ENCODE measurements at regions not wholly inside any gene's neighbourhood (a gene's known extent, or its start where the extent isn't known, plus 50 kb on each side); places are given as distances from the start of the nearest gene placed in this dataset.

DNA sequence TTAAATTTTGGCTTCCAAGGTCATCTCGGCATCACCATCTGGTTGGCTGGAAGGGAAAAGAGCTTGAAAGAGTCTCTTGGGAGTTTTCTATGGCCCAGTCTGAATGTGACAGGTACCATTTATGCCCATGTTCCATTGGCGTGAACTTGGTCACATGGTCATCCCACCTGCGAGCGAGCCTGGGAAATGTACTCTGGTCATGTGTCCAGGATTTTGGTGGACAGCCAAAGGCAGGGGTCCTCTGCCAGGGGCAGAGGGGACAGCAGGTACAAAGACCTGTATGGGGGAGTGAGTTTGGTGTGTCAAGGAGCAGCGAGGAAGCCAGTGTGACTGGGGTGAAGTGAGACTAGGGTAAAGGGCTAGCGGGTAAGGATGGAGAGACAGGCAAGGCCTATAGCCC, 112.6 kb downstream of the CDC5L start:
- DNase-seq (ENCODE audit: low read depth), result no peak

DNA sequence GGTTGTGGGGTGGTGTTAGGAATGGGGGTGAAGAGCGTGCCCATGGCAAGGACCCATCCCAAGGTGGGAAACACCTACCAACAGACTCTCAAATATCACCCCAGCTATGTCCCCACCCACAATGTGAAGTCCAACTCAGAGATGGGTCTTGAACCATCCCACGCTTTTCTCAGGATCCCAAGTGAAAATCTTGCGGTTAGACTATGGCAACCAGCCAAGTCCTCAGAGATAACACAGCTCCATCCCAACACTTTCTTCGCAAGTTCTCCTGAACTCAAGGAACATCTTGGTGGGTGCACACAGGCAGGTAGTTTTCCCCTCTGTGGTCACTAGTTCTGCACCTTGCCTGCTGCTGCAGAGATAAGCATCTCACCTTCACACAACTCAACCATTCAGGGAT, 116.0 kb downstream of the CDC5L start:
- no peak for DNase-seq (ENCODE audit: low read depth)

GRCh38 chr6:44504301-44504791, 116.8 kb downstream of the CDC5L start:
- no peak for DNase-seq (ENCODE audit: low read depth)

DNA sequence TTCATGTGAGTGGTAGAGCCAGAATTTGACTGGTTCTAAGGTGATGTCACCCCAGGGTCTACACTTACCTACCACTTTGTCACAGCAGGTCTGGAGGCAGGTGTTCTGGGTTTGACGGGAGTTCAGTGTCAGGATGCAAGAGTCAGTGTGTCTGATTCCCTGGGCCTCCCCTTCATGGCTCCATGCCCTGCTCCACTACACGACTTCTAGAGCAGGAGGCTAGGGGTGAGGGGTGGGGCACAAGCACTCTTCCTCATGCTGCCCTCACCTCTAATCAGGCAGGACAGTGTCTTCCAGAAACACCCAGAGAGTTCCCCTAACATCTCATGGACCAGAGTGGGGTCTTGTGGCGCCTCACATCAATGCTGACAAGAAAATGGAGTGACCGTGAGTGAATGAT, 118.2 kb downstream of the CDC5L start:
- DNase-seq (ENCODE audit: low read depth), result no peak

GRCh38 chr6:44507014-44507413, 119.5 kb downstream of the CDC5L start:
- no peak for DNase-seq (ENCODE audit: low read depth)

- no peak for DNase-seq (ENCODE audit: low read depth)
These were observed 121.1 kb downstream of the CDC5L start for GRCh38 chr6:44508646-44509045.

- no peak for DNase-seq (ENCODE audit: low read depth)
These were observed 123.6 kb downstream of the CDC5L start for GRCh38 chr6:44511126-44511525.

- no peak for DNase-seq (ENCODE audit: low read depth)
These were observed 125.6 kb downstream of the CDC5L start for GRCh38 chr6:44512868-44513741.

GRCh38 chr6:44514085-44514484, 126.6 kb downstream of the CDC5L start:
- no peak for DNase-seq (ENCODE audit: low read depth)

DNA sequence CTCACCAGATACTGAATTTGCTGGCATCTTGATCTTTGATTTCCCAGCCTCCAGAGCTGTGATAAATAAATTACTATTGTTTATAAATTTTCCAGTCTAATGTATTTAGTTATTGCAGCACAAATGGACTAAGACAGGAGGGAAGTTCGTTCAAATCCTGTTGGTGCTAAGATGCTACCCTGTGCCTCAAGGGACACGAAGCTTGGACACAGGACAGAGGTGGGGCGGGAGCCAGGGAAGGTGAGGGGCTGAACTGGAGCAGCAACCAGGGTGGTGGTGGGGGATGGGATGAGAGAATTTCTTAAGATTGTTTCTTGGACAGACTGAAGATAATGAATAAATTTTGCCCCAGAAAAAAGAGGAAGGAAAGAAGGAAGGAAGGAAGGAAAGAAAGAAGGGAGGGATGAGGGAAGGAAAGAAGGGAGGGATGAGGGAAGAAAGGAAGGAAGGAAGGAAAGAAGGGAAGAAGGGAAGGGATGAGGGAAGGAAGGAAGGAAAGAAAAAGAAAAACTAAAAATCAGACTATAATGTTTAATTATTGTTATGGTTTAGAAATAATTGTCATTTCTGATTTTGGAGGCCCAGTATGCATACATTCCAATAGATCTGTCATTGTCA, 127.2 kb downstream of the CDC5L start:
- DNase-seq (ENCODE audit: low read depth), result no peak

- no peak for DNase-seq (ENCODE audit: low read depth)
These were observed 135.4 kb downstream of the CDC5L start for GRCh38 chr6:44522871-44523270.

DNA sequence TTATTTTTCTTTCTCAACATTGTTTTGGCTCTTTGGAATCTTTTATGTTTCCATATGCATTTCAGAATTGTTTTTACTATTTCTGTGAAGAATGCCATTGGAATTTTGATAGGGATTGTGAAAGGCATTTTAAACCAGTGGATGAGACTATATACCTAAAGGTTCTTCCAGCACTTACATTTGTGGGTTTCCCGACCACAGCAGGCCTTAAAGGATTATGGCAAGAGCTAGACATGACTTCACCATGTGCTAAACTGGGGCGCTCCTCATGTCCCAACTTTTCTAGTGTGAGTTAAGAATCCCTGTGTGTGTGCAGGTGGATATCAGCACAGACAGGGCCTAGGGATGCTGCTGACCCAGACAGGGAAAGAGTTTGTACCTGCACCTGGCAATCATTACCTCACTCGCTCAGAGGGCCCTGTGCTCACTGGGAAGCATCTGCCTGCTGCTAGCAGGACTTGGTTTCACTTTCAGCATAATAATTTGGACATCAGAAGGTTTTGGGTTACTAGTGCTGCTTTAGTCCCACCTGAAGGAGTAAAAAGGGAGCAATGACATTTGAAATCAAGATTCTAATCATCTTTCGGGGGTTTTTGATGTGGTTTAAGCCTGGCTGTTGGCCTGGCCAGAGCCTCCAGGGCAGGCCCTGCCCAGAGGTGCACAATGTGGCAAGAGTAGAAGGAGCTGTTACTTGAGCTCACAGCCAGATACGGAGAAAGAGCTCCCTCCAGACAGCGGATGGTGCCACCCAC, 137.1 kb downstream of the CDC5L start:
- DNase-seq (ENCODE audit: low read depth), result no peak

- no peak for DNase-seq (ENCODE audit: low read depth)
These were observed 138.3 kb downstream of the CDC5L start for GRCh38 chr6:44525761-44526351.

GRCh38 chr6:44527181-44527580, 139.7 kb downstream of the CDC5L start:
- no peak for DNase-seq (ENCODE audit: low read depth)

DNA sequence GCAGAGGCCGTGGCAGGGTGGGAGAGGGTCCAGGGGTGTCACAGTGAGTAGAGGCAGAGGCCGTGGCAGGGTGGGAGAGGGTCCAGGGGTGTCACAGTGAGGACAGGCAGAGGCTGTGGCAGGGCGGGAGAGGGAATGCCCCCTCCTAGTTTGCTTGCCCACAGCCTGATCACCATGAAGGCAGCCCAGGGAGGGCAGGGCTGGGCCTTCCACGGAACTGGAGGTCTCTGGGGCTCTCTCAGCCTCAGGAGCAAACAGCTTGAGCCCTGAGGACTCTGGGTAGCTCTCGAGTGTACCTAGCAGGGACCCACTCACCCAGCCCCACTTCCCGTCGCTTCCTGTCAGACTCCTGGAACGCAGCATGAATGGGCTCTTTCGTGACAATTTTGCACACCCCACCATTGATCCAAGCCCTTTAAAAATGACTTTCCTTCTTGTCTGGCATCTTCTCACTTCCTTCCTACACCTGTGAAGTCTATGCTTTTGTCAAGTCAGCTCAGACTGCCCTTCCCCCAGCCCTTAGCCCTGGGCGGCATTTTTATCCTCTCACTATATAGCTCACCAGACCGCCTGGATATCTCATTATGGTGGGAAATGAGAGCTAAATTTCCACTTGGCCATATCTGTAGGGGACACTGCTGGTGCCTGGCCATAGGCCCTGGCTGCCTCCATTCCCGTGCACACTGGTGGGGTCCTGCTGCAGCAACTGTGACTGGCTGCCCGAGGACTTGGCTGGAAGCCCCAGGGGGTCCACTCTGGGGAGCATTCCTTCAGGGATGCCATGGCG, 140.3 kb downstream of the CDC5L start:
- no peak for DNase-seq (ENCODE audit: low read depth)

DNA sequence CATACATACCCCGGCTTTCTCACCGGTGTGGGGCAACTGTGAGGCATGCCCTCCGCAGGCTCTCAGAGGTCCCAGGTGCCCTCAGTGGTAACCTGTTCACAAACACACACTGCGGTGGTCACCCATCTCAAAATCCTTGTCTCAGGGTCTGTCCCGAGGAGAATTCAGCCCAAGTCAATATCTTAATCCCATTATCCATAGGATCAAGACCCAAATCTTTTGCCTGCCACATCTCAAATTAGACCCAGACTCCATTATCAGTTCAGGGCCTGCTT, 140.8 kb downstream of the CDC5L start:
- no peak for DNase-seq (ENCODE audit: low read depth)

DNA sequence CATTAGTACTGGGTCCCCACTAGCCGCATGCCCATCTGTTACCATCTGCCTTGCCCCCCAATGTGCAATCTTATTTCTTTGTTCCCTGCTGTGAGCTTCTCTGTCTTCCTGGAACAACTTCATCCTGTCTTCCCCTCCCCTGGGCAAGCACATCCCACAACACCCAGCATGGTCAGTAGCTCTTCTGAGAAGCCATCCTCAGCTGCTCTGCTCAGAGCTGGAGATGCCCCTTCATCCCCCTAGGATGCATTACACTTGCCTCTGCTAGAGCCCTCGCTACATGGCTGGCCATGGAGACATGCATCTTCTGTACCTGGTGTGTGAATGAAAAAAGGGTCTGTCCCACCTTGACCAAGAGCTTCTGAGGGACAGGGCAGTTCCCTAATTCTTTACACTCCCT, 141.2 kb downstream of the CDC5L start:
- no peak for DNase-seq (ENCODE audit: low read depth)

GRCh38 chr6:44529146-44529905, 141.8 kb downstream of the CDC5L start:
- DNase-seq (ENCODE audit: low read depth), result no peak

GRCh38 chr6:44530209-44530909, 142.9 kb downstream of the CDC5L start:
- no peak for DNase-seq (ENCODE audit: low read depth)

DNA sequence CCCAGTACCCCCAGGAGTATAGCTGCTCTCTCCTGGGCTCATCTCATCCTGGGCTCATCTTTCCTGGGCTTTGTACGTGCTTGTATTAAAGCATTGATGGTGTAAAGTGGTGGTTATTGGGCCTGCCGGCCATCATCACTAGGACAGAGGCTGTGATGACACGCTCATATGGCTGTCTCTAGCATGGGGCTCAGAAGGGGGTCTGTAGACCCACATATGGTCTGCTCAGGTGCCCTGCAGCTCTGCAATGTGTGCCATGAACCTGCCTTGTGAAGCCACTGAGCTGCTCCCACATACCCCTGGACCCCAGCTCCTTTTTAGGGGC, 143.4 kb downstream of the CDC5L start:
- DNase-seq (ENCODE audit: low read depth), result no peak
